Right lobe of liver (tissue), 6 donors: ENCODE measurements at regions not wholly inside any gene's neighbourhood (a gene's known extent, or its start where the extent isn't known, plus 50 kb on each side); places are given as distances from the start of the nearest gene placed in this dataset.

ENCODE experiments used
- ATAC-seq, 4 donors: fragments of 200-7000 bp; cut with Tn5 transposase; one replicate each; pipeline ENCODE4 v1.9.1; 2020; ENCODE audit warnings: mild to moderate bottlenecking in 4 of 4, moderate library complexity in 4 of 4
- DNase-seq, 3 donors: peaks; one replicate each; pipeline ENCODE4 v3.0.0-alpha.2; 2020
- H3K27ac ChIP-seq, 3 donors: fragments of 200-600 bp; one replicate each; pipeline ENCODE4 v1.8.0; 2022
- H3K27me3 ChIP-seq, 2 donors: fragments of 200-600 bp; one replicate each; pipeline ENCODE4 v1.8.0; 2022
- H3K36me3 ChIP-seq, 4 donors: fragments of 200-600 bp; sonication (generic) in 1 of 4; one replicate each; pipeline versions ENCODE4 v1.5.1 to v1.8.0; 2017 to 2022; ENCODE audit warnings: control low read depth in 1 of 4
- H3K4me1 ChIP-seq, 4 donors: fragments of 200-600 bp; sonication (generic) in 1 of 4; one replicate each; pipeline versions ENCODE4 v1.5.1 to v1.8.0; 2017 to 2022; ENCODE audit warnings: control low read depth in 1 of 4
- H3K4me3 ChIP-seq, 3 donors: fragments of 200-600 bp; one replicate each; pipeline ENCODE4 v1.8.0; 2022
- H3K9me3 ChIP-seq, 4 donors: fragments of 200-600 bp; sonication (generic) in 1 of 4; one replicate each; pipeline versions ENCODE4 v1.5.1 to v1.8.0; 2017 to 2022; ENCODE audit warnings: control low read depth in 1 of 4
- POLR2A ChIP-seq: fragments of 450-650 bp; IDR thresholded peaks from one replicate; pipeline ENCODE4 v1.6.1; 2017; ENCODE audit warnings: antibody characterized with exemption, mild to moderate bottlenecking
- WGBS: methylation state at CpG from one replicate; pipeline ENCODE4 v1.1.6; 2018; ENCODE audit warnings: low coverage, low lambda C conversion rate; ENCODE audit not compliant: insufficient coverage; ENCODE audit errors: missing lambda C conversion rate; 5-methylcytosine and 5-hydroxymethylcytosine counted together
- intact Hi-C, 2 donors: fragments of 100-400 bp; cut with DNase I; formaldehyde crosslinking; loops; one replicate each; pipeline versions ENCODE4 v1.11.2 to v1.14.1; 2022
- TF ChIP-seq, protein P1 (sequence below), 4 donors: fragments of 200-600 bp in 3 of 4; fragments of 450-650 bp in 1 of 4; IDR thresholded peaks; one replicate each; pipeline versions ENCODE4 v1.5.1 to v1.8.0; 2016 to 2022; ENCODE audit warnings: antibody characterized with exemption in 4 of 4, mild to moderate bottlenecking in 2 of 4
- donor health status: DM: no; HTN: yes; CAD: no.
- donor health status: DM: no; HTN: no; CAD: no.
- donor health status: DM: no; HTN: no; CAD: no.
- donor health status: DM: no; HTN: yes; CAD: no.
- donor health status: DM: no; HTN: yes; CAD: no.

DNA sequence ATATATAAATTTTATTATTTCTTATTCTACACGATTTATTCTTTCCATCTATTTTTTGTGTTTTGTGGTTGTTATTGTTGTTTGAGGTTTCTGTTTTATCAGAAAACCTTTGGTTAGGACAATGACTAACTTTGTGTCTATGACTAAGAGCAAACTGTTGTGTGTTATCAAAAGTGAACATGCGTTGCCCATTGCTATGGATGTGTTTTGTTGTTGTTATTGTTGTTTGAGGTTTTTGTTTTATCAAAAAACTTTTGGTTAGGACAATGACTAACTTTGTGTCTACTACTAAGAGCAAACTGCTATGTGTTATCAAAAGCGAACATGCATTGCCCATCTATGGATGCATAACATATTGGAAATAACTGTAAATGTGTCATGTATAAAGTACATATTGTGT lies 692.3 kb downstream of the SLITRK1 start:
- WGBS, result 31% methylated on average over 3 of the region's 3 CpGs
- no peaks in the 10 kb centered on the region for H3K36me3 ChIP-seq
- H3K4me3 ChIP-seq, result no peak overlapping the region
- TF ChIP-seq, protein P1, sequence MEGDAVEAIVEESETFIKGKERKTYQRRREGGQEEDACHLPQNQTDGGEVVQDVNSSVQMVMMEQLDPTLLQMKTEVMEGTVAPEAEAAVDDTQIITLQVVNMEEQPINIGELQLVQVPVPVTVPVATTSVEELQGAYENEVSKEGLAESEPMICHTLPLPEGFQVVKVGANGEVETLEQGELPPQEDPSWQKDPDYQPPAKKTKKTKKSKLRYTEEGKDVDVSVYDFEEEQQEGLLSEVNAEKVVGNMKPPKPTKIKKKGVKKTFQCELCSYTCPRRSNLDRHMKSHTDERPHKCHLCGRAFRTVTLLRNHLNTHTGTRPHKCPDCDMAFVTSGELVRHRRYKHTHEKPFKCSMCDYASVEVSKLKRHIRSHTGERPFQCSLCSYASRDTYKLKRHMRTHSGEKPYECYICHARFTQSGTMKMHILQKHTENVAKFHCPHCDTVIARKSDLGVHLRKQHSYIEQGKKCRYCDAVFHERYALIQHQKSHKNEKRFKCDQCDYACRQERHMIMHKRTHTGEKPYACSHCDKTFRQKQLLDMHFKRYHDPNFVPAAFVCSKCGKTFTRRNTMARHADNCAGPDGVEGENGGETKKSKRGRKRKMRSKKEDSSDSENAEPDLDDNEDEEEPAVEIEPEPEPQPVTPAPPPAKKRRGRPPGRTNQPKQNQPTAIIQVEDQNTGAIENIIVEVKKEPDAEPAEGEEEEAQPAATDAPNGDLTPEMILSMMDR (IDR thresholded peaks at IDR 0.05), result no peak
- no peak for TF ChIP-seq POLR2A
- intact Hi-C loops, result no loop called here
- H3K4me1 ChIP-seq, result no peaks in the 10 kb centered on the region
- DNase-seq, result no peak
- H3K27me3 ChIP-seq, result no peaks in the 10 kb centered on the region
- ATAC-seq, result no peak
- no peak overlapping the region for H3K27ac ChIP-seq
- no peaks in the 10 kb centered on the region for H3K9me3 ChIP-seq

DNA sequence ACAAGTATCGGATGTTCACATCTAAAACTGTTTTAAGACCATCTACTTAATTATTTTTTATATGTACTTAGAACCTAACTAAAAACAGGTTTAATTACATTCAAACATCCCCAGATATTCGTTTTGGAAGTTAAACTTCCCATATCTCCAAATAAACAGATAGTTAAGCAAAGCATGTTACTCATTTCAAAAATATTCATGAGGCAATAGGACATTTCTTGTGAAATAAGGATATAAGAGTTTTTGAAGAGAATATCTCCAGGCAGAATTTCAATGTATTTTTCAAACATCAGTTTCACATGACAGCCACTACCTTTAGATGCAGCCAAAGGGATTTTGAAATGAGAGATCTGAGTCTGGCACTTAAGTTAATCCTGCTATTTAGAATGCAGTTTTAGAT lies 697.5 kb downstream of the SLITRK1 start:
- Histone ChIP-seq H3K27ac (no peak overlapping the region), H3K4me3 (no peak overlapping the region), H3K27me3 (no peaks in the 10 kb centered on the region), H3K36me3 (no peaks in the 10 kb centered on the region), H3K9me3 (no peaks in the 10 kb centered on the region), H3K4me1 (no peaks in the 10 kb centered on the region)
- ATAC-seq (no peak), DNase-seq (no peak)
- 42% methylated on average over 2 of the region's 2 CpGs for WGBS
- intact Hi-C loops, result no loop called here
- TF ChIP-seq, protein P1 (IDR thresholded peaks at IDR 0.05), result no peak
- TF ChIP-seq POLR2A, result no peak

DNA sequence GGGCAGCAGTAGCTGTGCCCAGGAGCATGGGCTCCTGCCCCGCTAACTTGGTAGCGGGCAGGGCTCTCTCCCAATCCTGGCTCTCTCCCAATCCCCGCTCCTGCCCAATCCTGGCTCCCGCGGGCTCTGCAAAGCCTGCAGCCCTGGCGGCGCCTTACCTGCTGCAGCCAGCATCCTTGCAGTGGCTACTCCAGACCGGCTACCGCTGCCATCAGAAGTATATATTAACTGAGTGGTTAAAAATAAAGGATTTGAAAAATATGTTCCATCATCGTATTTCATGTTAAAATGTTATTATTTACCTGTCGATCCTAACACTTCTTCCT lies 698.2 kb downstream of the SLITRK1 start:
- no peak for ATAC-seq
- no peak for TF ChIP-seq POLR2A
- TF ChIP-seq, protein P1 (IDR thresholded peaks at IDR 0.05), result no peak
- Histone ChIP-seq H3K4me3 (no peak overlapping the region), H3K9me3 (no peaks in the 10 kb centered on the region), H3K4me1 (no peaks in the 10 kb centered on the region), H3K27ac (no peak overlapping the region), H3K27me3 (no peaks in the 10 kb centered on the region), H3K36me3 (no peaks in the 10 kb centered on the region)
- DNase-seq, result no peak
- intact Hi-C loops, result no loop called here
- 78% methylated on average over 5 of the region's 11 CpGs for WGBS

DNA sequence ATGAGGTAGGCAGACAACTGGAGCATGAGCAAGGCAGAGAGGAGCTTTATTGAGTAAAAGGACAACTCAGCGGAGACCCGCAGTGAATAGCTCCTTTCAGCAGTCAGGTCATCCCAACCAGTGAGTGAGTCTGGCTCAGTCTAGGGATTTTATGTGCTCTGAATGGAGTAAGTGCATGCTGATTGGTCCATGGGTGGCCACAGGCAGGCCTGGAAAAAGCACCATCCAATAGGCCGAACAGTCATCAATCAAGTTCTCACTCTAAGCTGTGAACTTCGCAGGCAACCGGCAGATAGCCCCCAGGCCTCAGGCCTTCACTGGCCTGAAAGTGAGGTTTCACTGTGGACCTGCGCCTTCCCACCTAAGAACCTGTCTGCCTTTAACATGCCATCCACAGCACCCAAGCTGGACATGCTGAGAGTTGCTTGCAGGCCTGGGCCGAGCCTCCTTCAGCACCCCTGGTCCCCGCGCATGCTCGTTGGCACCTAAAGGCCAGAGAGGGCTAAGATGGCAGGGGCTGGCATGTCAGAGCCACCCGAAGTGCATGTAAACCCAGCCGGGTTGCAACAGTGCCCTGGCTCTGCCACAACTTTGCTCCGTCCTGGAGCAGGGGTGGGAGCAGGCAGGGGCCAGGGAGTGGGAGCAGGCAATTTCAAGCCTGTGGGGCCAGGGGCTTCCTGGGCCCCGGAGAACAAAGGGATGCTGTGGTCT lies 698.7 kb downstream of the SLITRK1 start:
- DNase-seq (no peak), ATAC-seq (peak in 1 of 4 donors; percentile 20)
- Histone ChIP-seq H3K27me3 (no peaks in the 10 kb centered on the region), H3K4me1 (no peaks in the 10 kb centered on the region), H3K9me3 (no peaks in the 10 kb centered on the region), H3K27ac (no peak overlapping the region), H3K4me3 (no peak overlapping the region), H3K36me3 (no peaks in the 10 kb centered on the region)
- intact Hi-C loops, result no loop called here
- WGBS, result 71% methylated on average over 1 of the region's 14 CpGs
- TF ChIP-seq POLR2A, result no peak
- TF ChIP-seq, protein P1 (IDR thresholded peaks at IDR 0.05), result no peak

DNA sequence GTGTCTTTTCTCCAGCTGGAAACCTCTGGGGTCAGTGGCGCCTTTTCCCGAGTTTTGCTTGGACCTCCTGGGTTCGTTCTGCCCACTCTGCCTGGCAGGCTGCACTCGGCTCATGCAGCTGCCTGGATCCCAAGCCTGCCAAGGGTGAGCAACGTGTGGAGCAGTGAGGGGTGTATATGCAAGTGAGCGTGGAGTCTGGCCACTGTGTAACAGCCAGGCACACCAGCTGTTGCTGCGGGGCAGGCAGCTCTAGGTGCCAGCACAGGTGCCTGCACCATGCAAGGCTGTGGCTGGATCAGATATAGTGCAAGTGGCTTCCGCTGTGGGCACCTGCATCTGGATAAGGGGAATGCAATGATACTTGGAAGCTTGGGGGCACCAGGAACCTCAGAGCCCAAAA lies 699.4 kb downstream of the SLITRK1 start:
- no peak overlapping the region for H3K27ac ChIP-seq
- no peaks in the 10 kb centered on the region for H3K9me3 ChIP-seq
- no peaks in the 10 kb centered on the region for H3K4me1 ChIP-seq
- H3K36me3 ChIP-seq, result no peaks in the 10 kb centered on the region
- no peak for DNase-seq
- H3K27me3 ChIP-seq, result no peaks in the 10 kb centered on the region
- ATAC-seq, result peak in 1 of 4 donors; percentile 46
- intact Hi-C loops, result no loop called here
- H3K4me3 ChIP-seq, result no peak overlapping the region
- TF ChIP-seq, protein P1 (IDR thresholded peaks at IDR 0.05), result no peak
- no peak for TF ChIP-seq POLR2A
- 75% methylated on average over 2 of the region's 8 CpGs for WGBS
